HG03135 (cell line): ENCODE measurements at regions not wholly inside any gene's neighbourhood (a gene's known extent, or its start where the extent isn't known, plus 50 kb on each side); places are given as distances from the start of the nearest gene placed in this dataset.
"Not testable (repeated sequence)": the region's sequence is repeated elsewhere in the genome, so short reads cannot be mapped to it uniquely, and the experiment has no call there.

Experiments used
- ATAC-seq: cut with Tn5 transposase; IDR thresholded peaks from one replicate; pipeline ENCODE4 v1.9.1; 2021; ENCODE audit warnings: mild to moderate bottlenecking, moderate library complexity; ENCODE audit not compliant: unreplicated experiment

GRCh38 chr9:102518324-102518723, 476.8 kb upstream of the CYLC2 start:
- no peak for ATAC-seq

GRCh38 chr9:102514541-102514940, 480.6 kb upstream of the CYLC2 start:
- no peak for ATAC-seq

- ATAC-seq: no peak
Measured at GRCh38 chr9:102507044-102507687, 488.0 kb upstream of the CYLC2 start.

GRCh38 chr9:102506406-102506805, 488.7 kb upstream of the CYLC2 start:
- ATAC-seq: no peak

GRCh38 chr9:102499468-102499867, 495.7 kb upstream of the CYLC2 start:
- ATAC-seq: no peak

GRCh38 chr9:102497709-102498108, 497.4 kb upstream of the CYLC2 start:
- ATAC-seq: no peak

- not testable (repeated sequence) for ATAC-seq
Measured at GRCh38 chr9:102486976-102487375, 508.2 kb upstream of the CYLC2 start.

- no peak for ATAC-seq
Measured at GRCh38 chr9:102483651-102484050, 511.5 kb upstream of the CYLC2 start.

GRCh38 chr9:102482776-102483175, 512.4 kb upstream of the CYLC2 start:
- no peak for ATAC-seq

- ATAC-seq: no peak
Measured at GRCh38 chr9:102479191-102479590, 515.9 kb upstream of the CYLC2 start.

GRCh38 chr9:102474357-102474756, 520.8 kb upstream of the CYLC2 start:
- no peak for ATAC-seq

- not testable (repeated sequence) for ATAC-seq
Measured at GRCh38 chr9:102469430-102469829, 525.7 kb upstream of the CYLC2 start.

GRCh38 chr9:102461156-102461819, 533.8 kb upstream of the CYLC2 start:
- no peak for ATAC-seq

GRCh38 chr9:102459828-102460227, 535.3 kb upstream of the CYLC2 start:
- no peak for ATAC-seq

- no peak for ATAC-seq
Measured at GRCh38 chr9:102456562-102456961, 538.6 kb upstream of the CYLC2 start.

GRCh38 chr9:102445906-102446305, 549.2 kb upstream of the CYLC2 start:
- no peak for ATAC-seq

GRCh38 chr9:102445181-102445747, 549.9 kb upstream of the CYLC2 start:
- no peak for ATAC-seq

GRCh38 chr9:102439583-102439982, 555.5 kb upstream of the CYLC2 start:
- ATAC-seq: no peak

- ATAC-seq: not testable (repeated sequence)
Measured at GRCh38 chr9:102436599-102436998, 558.5 kb upstream of the CYLC2 start.

- ATAC-seq: no peak
Measured at GRCh38 chr9:102435427-102435826, 559.7 kb upstream of the CYLC2 start.

- ATAC-seq: no peak
Measured at GRCh38 chr9:102434545-102434944, 560.6 kb upstream of the CYLC2 start.

- no peak for ATAC-seq
Measured at GRCh38 chr9:102428305-102428704, 566.8 kb upstream of the CYLC2 start.
